ENCODE measurements at regions not wholly inside any gene's neighbourhood (a gene's known extent, or its start where the extent isn't known, plus 50 kb on each side); places are given as distances from the start of the nearest gene placed in this dataset.

GRCh38 chr11:8826901-8827560 is 84.0 kb upstream of the AKIP1 start:
- DNase-seq: no peak

GRCh38 chr11:8828046-8828445 is 82.9 kb upstream of the AKIP1 start:
- no peak for DNase-seq

- DNase-seq: no peak
Observed at GRCh38 chr11:8828580-8829361, 82.2 kb upstream of the AKIP1 start.

- DNase-seq: no peak
Observed at GRCh38 chr11:8829556-8829955, 81.4 kb upstream of the AKIP1 start.

- DNase-seq: no peak
Observed at GRCh38 chr11:8830641-8831040, 80.3 kb upstream of the AKIP1 start.

- no peak for DNase-seq
Observed at GRCh38 chr11:8831861-8832260, 79.1 kb upstream of the AKIP1 start.

- no peak for DNase-seq
Observed at GRCh38 chr11:8832571-8833260, 78.3 kb upstream of the AKIP1 start.

GRCh38 chr11:8833568-8834315 is 77.2 kb upstream of the AKIP1 start:
- DNase-seq: no peak

- no peak for DNase-seq
Observed at GRCh38 chr11:8834379-8834778, 76.6 kb upstream of the AKIP1 start.

- no peak for DNase-seq
Observed at GRCh38 chr11:8838248-8838647, 72.7 kb upstream of the AKIP1 start.

GRCh38 chr11:8839306-8839956 is 71.6 kb upstream of the AKIP1 start:
- DNase-seq: no peak

- DNase-seq: no peak
Observed at GRCh38 chr11:8839957-8840945, 70.7 kb upstream of the AKIP1 start.

- no peak for DNase-seq
Observed at GRCh38 chr11:8841899-8842298, 69.1 kb upstream of the AKIP1 start.

- no peak for DNase-seq
Observed at GRCh38 chr11:8858808-8859207, 52.2 kb upstream of the AKIP1 start.
